HG02588 (cell line): ENCODE measurements at regions not wholly inside any gene's neighbourhood (a gene's known extent, or its start where the extent isn't known, plus 50 kb on each side); places are given as distances from the start of the nearest gene placed in this dataset.

Experiments used
- ATAC-seq: cut with Tn5 transposase; IDR thresholded peaks from one replicate; pipeline ENCODE4 v1.9.1; 2021; ENCODE audit warnings: mild to moderate bottlenecking, moderate library complexity; ENCODE audit not compliant: unreplicated experiment

GRCh38 chrX:20397587-20397986 lies 130.9 kb upstream of the RPS6KA3 start:
- no peak for ATAC-seq

GRCh38 chrX:20394451-20394850 lies 127.7 kb upstream of the RPS6KA3 start:
- ATAC-seq = no peak

- ATAC-seq = no peak
Measured at GRCh38 chrX:20393944-20394343, 127.2 kb upstream of the RPS6KA3 start.

DNA sequence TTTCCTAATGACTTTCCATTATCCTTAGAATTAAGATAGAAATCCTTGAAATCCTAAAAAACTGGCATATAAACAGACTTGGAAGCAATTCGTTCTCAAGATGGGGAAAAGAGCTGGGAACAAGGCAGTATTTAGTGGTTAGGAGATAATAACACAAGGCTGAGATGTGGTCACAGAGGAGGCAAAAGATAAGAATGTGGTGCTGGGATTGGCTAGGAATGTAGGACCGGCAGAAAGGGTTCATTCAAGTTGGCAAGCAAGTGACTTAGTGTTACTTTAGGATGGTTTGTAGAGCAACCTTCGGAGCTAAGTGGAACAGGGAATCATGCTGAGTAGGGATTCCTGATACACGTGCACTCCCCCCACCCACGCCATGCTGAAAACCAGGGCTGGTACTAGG lies 121.9 kb upstream of the RPS6KA3 start:
- no peak for ATAC-seq

DNA sequence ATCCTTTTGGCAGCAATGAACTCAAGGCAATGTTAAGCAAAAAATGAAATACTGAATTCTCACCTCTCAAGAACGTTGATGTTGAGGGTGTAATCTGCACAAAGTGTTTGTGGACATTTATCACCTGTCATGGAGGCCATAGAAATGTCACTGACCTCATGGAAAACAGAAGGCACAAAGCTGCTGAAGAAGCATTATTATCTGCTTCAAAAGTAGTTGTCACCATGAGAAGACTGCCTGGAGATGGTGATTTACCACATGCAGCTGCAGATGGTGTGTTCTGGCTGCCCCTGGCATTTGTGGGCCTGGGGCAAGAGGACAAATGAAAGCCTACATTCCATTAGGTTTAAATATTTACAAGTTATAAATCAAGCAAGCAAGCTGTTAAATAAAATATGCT lies 116.8 kb upstream of the RPS6KA3 start:
- no peak for ATAC-seq

GRCh38 chrX:20382518-20383297 lies 116.0 kb upstream of the RPS6KA3 start:
- ATAC-seq = peak; percentile 54

DNA sequence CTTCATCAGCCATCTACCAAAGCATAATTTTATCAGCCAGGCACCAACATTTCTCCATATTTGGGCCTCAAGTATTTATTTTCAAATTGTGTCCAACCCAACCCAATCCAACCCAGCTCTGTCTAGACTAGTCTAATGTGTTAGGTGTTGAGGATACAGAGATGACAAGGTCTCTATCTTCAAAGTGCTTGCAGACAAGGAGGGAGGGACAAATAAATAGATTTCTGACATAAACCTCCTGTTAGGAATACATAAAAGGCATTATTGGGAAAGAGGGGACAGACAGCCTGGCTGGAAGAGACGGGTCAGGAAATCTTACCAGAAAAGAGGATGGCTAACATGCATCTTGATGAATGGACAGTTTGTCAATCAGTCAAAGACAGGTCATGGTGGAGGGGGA lies 115.4 kb upstream of the RPS6KA3 start:
- ATAC-seq = no peak

DNA sequence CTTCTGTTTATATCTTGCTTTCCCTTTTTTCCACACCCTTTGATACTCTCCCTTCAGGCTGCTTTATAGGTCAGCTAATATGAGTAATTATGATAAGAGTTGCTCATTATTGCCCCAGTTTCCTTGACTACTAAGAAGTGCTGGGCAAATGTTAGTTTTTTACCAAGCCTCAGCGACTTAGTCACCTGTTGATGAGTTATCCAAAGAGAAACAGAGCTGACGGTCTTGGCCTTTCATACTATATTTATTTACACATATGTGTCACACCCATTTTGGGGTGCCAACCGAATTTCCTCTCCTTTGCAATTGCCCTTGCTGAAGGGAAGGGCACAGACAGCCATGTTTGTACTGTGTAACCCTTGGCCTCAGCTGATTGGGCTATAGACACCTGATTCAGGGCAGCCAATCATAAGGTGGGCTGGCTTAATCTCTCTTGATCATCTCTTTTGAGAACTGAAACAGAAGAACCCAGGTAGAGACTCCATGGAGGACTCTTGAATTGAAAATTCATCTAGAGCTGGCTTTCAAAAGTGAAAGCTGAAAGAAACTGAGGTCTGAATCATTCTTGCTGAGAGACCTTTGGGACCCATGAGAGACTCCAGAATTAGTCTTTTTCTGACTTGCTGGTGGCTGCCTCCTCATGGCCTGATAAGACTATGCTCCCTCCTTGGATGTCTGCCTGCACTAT lies 111.7 kb upstream of the RPS6KA3 start:
- ATAC-seq = no peak

DNA sequence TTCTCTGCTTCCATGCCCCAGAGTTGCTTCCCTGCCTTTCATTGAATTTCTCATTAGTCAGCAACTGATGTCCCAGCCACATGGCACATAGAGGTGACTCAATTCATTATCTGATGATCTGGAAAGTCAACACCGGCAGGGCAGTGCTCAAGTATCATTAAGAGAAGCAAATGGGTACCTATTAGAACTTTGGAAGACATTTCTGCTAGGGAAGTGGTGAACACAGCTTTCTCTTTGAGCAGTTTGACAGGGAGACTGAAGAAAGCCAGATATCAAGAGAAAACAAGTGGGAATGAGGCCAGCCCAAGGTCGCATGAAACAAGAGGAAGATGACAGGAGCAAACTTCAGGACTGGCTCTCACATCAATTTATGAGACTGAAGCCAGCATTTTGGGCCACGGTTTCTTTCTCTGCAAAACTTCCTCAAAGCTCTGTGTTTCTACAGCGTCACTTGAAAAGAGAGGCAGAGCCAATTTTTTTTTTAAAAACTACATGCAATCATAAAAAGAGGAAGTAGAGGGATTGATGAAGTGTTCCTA lies 108.3 kb upstream of the RPS6KA3 start:
- no peak for ATAC-seq

GRCh38 chrX:20374450-20374849 lies 107.7 kb upstream of the RPS6KA3 start:
- ATAC-seq = no peak

GRCh38 chrX:20373063-20373462 lies 106.4 kb upstream of the RPS6KA3 start:
- ATAC-seq = no peak

DNA sequence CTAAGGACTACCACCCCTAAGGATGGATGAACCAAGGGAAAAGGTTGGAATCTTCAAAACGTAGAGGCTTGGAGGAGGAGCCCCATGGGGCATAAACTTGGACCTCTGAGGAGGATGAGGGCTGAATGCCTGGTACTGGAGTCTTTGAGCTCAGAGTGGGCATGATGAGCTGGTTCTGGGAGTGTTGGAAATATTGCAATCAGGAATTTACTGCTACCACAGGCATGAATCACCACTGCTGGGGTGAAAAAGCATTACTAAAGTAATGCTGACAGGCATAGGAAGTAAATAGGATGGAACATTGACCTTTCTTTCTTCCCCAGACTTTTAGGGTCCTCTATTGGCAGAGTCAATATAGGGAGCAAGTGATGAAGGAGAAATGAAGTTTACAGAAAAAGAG lies 105.8 kb upstream of the RPS6KA3 start:
- ATAC-seq = no peak

GRCh38 chrX:20369468-20369867 lies 102.8 kb upstream of the RPS6KA3 start:
- no peak for ATAC-seq

DNA sequence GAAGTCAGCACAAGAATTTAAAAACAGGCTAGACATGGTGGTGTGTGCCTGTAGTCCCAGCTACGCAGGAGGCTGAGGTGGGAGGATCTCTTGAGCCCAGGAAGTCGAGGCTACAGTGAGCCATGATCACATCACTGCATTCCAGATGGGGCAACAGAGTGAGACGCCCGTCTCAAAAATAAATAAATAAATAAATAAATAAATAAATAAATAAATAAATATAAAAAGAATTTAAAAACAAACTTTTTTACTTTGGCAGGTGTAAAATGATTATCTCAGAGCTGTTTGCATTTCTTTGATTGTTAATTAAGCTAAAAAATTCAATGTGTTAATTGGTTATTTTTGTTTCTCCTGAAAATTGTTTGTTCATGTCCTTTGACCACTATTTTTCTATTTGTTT lies 97.5 kb upstream of the RPS6KA3 start:
- ATAC-seq = no peak

DNA sequence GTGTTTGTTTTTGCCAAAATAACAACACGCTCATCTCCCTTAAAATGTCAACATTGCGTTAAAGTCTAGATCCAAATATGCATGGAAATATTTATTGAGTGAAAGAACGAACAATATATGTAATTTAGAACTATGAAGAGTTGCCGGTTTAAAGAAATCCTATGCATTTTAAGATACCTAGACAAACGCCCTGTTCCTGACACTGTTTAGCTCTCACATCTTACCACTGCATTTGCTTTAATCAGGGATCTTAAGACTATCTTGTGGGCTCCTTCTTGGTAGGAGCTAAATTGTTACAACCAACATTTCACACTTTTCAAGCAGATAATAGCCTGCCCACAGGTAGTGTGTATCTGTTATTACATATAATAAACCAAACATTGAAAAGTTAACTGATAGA lies 96.6 kb upstream of the RPS6KA3 start:
- no peak for ATAC-seq

GRCh38 chrX:20362268-20363267 lies 95.9 kb upstream of the RPS6KA3 start:
- ATAC-seq = no peak

- no peak for ATAC-seq
Measured at GRCh38 chrX:20361890-20362262, 95.2 kb upstream of the RPS6KA3 start.

DNA sequence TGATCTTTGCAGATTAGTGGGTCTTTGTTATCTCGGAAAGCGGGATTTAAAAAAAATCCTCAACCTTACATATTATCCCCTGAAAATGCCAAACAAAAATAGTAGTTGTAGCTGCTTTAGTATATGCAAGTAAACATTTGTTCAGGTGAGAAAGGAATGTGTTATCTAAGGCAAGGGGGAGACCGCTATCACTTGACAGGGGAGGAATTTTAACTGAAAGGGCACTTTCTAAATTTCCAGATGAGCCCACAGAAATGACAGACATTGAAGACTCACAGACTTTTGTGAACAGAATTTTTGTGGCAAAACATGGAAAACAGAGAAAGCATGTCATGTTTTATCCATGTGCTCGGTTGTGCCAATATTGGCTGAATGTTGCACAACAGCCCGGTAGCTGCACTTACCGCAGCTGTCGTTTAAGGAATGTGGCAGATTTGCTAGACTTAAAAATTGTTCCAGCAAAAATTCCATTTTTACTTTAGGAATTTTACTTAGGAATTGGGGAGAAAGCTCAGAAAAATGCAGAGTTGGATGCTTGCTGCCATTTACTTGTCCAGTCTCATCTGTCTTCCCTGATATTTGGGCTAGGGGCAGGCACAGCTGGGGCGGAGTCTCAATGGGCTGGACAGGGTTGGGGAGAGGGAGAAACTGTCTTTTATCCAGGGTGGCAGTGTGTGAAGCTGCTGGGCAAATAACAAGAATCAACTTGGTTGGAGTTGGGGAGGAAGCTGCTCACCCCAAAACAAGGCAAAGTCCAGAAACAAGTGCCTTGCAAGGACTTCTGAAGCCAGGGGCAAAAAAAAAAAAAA lies 94.6 kb upstream of the RPS6KA3 start:
- ATAC-seq = no peak

DNA sequence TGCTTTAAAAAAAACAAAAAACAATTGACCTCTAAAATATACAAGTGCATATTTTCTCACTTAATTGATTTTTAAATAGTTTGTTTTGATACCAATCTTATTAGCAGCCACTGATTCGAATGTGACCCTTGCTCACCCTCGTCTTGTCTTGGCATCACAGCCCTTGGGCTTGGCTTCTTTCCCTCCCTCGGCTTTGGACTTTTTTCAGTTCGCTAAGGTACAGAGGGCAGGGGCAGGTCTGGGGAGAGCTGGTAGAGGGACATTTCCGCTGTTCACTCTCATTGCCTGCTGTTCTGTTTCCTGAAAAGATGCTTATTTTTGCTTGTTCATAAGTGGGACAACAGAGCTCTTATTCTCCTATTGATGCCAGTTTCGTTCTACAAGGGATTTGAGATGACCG lies 88.5 kb upstream of the RPS6KA3 start:
- no peak for ATAC-seq

- no peak for ATAC-seq
Measured at GRCh38 chrX:20354505-20354904, 87.8 kb upstream of the RPS6KA3 start.
